C4-2B (cell line): ENCODE measurements at regions not wholly inside any gene's neighbourhood (a gene's known extent, or its start where the extent isn't known, plus 50 kb on each side); places are given as distances from the start of the nearest gene placed in this dataset.

Experiments
- ZFX ChIP-seq: fragments of 450-650 bp; IDR thresholded peaks from 2 replicates; pipeline ENCODE4 v1.6.1; 2017
- TF ChIP-seq, protein P1 (sequence below): fragments of 450-650 bp; conservative IDR thresholded peaks from 2 replicates; pipeline ENCODE4 v1.5.1; 2017; ENCODE audit warnings: mild to moderate bottlenecking

DNA sequence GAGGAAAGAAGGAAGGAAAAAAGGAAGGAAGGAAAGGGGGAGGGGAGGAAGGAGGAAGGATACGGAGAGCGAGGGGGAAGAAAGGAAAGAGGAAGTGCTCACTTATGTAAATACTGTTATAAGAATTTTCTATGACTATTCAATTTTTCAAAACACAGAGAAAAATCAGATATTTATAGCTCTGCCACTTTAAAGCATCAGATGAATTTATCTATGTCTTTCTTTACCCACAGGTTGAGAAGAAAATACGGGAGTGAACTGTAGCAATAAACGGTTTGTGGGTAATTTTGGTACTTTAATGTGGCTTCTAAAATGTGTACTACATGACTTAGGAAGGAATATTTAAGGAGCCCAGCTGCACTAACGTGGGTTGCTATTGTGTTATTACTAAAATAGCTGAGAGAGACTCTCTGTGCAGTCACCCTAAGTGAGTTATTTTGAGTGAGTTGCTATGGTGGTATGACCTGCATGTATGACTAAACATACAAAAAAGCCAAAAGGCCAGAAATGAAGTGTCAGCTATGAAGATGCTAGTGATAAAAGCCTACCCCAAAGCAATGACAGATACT is 225.5 kb downstream of the SOD2 start:
- TF ChIP-seq, protein P1, sequence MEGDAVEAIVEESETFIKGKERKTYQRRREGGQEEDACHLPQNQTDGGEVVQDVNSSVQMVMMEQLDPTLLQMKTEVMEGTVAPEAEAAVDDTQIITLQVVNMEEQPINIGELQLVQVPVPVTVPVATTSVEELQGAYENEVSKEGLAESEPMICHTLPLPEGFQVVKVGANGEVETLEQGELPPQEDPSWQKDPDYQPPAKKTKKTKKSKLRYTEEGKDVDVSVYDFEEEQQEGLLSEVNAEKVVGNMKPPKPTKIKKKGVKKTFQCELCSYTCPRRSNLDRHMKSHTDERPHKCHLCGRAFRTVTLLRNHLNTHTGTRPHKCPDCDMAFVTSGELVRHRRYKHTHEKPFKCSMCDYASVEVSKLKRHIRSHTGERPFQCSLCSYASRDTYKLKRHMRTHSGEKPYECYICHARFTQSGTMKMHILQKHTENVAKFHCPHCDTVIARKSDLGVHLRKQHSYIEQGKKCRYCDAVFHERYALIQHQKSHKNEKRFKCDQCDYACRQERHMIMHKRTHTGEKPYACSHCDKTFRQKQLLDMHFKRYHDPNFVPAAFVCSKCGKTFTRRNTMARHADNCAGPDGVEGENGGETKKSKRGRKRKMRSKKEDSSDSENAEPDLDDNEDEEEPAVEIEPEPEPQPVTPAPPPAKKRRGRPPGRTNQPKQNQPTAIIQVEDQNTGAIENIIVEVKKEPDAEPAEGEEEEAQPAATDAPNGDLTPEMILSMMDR = no peak
- TF ChIP-seq ZFX = no peak
